K562 (cell line): ENCODE measurements at regions not wholly inside any gene's neighbourhood (a gene's known extent, or its start where the extent isn't known, plus 50 kb on each side); places are given as distances from the start of the nearest gene placed in this dataset.

Experiments used
- ATF7 ChIP-seq: fragments of 450-650 bp; IDR thresholded peaks from 2 replicates; pipeline ENCODE4 v1.7.1; 2014; ENCODE audit warnings: mild to moderate bottlenecking, moderate library complexity
- CAMTA2 ChIP-seq: fragments of 250-450 bp; sonication (Bioruptor Pico); conservative IDR thresholded peaks from 2 replicates; pipeline ENCODE4 v1.5.1; 2022
- CSDE1 ChIP-seq, 2 experiments: fragments of 450-650 bp; IDR thresholded peaks; 2 replicates each; pipeline ENCODE4 v1.6.1; 2016; ENCODE audit warnings: mild to moderate bottlenecking in 1 of 2
- FOSL1 ChIP-seq: fragments of 200-800 bp; sonication (Bioruptor generic); conservative IDR thresholded peaks from 2 replicates; pipeline ENCODE4 v1.6.1; 2016; ENCODE audit warnings: missing genetic modification characterization, missing compliant biosample characterization
- HNRNPL ChIP-seq: fragments of 200-400 bp; formaldehyde crosslinking; IDR thresholded peaks from 2 replicates; pipeline ENCODE4 v1.6.1; 2017; ENCODE audit warnings: low read depth, mild to moderate bottlenecking, low read length
- KDM1A ChIP-seq, 2 experiments: fragments of 450-650 bp; IDR thresholded peaks; 2 replicates each; pipeline ENCODE4 v1.6.1; 2016; ENCODE audit warnings: mild to moderate bottlenecking in 2 of 2
- MBD2 ChIP-seq: sonication (generic); IDR thresholded peaks from 2 replicates; pipeline ENCODE4 v1.6.1; 2016; ENCODE audit warnings: low read depth, borderline replicate concordance
- NFIC ChIP-seq: fragments of 450-650 bp; IDR thresholded peaks from 2 replicates; pipeline ENCODE4 v1.6.1; 2017; ENCODE audit warnings: mild to moderate bottlenecking, inconsistent platforms
- PHB ChIP-seq: fragments of 250-450 bp; sonication (Bioruptor Pico); IDR thresholded peaks from 2 replicates; pipeline ENCODE4 v1.5.0; 2021
- TF ChIP-seq, protein P1 (sequence below): fragments of 450-650 bp; IDR thresholded peaks from 2 replicates; pipeline ENCODE4 v1.6.1; 2018; ENCODE audit not compliant: partially characterized antibody
- TF ChIP-seq, protein P2 (sequence below): fragments of 450-650 bp; formaldehyde crosslinking; IDR thresholded peaks from 2 replicates; pipeline ENCODE4 v1.4.0; 2020; ENCODE audit warnings: mild to moderate bottlenecking, moderate library complexity
- TF ChIP-seq, protein P3 (sequence below): sonication (generic); formaldehyde crosslinking; IDR thresholded peaks from 2 replicates; pipeline ENCODE4 v1.8.1; 2023; ENCODE audit warnings: mild to moderate bottlenecking, missing genetic modification reagents
- TF ChIP-seq, protein P4 (sequence below): IDR thresholded peaks from 2 replicates; pipeline ENCODE4 v1.6.1; 2016; ENCODE audit warnings: missing genetic modification characterization, missing compliant biosample characterization
- TF ChIP-seq, protein P5 (sequence below): sonication (generic); formaldehyde crosslinking; IDR thresholded peaks from 2 replicates; pipeline ENCODE4 v1.8.1; 2023; ENCODE audit warnings: missing genetic modification reagents, mild to moderate bottlenecking, borderline replicate concordance

GRCh38 chr6:14477559-14477958 is 360.0 kb downstream of the CD83 start (continued):
- TF ChIP-seq, protein P1, sequence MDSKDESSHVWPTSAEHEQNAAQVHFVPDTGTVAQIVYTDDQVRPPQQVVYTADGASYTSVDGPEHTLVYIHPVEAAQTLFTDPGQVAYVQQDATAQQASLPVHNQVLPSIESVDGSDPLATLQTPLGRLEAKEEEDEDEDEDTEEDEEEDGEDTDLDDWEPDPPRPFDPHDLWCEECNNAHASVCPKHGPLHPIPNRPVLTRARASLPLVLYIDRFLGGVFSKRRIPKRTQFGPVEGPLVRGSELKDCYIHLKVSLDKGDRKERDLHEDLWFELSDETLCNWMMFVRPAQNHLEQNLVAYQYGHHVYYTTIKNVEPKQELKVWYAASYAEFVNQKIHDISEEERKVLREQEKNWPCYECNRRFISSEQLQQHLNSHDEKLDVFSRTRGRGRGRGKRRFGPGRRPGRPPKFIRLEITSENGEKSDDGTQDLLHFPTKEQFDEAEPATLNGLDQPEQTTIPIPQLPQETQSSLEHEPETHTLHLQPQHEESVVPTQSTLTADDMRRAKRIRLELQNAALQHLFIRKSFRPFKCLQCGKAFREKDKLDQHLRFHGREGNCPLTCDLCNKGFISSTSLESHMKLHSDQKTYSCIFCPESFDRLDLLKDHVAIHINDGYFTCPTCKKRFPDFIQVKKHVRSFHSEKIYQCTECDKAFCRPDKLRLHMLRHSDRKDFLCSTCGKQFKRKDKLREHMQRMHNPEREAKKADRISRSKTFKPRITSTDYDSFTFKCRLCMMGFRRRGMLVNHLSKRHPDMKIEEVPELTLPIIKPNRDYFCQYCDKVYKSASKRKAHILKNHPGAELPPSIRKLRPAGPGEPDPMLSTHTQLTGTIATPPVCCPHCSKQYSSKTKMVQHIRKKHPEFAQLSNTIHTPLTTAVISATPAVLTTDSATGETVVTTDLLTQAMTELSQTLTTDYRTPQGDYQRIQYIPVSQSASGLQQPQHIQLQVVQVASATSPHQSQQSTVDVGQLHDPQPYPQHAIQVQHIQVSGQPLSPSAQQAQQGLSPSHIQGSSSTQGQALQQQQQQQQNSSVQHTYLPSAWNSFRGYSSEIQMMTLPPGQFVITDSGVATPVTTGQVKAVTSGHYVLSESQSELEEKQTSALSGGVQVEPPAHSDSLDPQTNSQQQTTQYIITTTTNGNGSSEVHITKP: no peak
- TF ChIP-seq ATF7: no peak
- TF ChIP-seq, protein P2, sequence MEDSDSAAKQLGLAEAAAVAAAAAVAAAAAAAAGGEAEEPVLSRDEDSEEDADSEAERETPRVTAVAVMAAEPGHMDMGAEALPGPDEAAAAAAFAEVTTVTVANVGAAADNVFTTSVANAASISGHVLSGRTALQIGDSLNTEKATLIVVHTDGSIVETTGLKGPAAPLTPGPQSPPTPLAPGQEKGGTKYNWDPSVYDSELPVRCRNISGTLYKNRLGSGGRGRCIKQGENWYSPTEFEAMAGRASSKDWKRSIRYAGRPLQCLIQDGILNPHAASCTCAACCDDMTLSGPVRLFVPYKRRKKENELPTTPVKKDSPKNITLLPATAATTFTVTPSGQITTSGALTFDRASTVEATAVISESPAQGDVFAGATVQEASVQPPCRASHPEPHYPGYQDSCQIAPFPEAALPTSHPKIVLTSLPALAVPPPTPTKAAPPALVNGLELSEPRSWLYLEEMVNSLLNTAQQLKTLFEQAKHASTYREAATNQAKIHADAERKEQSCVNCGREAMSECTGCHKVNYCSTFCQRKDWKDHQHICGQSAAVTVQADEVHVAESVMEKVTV: no peak
- no peak for TF ChIP-seq HNRNPL
- no peak for TF ChIP-seq FOSL1
- 0 out of 4 replicates have a peak, but pooled peaks of 1 of the 2 experiments have one; percentile 17 for TF ChIP-seq CSDE1 (IDR thresholded peaks at IDR 0.05)
- TF ChIP-seq, protein P3, sequence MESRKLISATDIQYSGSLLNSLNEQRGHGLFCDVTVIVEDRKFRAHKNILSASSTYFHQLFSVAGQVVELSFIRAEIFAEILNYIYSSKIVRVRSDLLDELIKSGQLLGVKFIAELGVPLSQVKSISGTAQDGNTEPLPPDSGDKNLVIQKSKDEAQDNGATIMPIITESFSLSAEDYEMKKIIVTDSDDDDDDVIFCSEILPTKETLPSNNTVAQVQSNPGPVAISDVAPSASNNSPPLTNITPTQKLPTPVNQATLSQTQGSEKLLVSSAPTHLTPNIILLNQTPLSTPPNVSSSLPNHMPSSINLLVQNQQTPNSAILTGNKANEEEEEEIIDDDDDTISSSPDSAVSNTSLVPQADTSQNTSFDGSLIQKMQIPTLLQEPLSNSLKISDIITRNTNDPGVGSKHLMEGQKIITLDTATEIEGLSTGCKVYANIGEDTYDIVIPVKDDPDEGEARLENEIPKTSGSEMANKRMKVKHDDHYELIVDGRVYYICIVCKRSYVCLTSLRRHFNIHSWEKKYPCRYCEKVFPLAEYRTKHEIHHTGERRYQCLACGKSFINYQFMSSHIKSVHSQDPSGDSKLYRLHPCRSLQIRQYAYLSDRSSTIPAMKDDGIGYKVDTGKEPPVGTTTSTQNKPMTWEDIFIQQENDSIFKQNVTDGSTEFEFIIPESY (CRISPR knock-in tag): no peak
- TF ChIP-seq CAMTA2: no peak
- TF ChIP-seq NFIC: peak; percentile 7; the same call in 1 of the 2 replicates
- no peak for TF ChIP-seq PHB
- TF ChIP-seq KDM1A (IDR thresholded peaks at IDR 0.05): peak; percentile 74 to 80
- TF ChIP-seq, protein P4, sequence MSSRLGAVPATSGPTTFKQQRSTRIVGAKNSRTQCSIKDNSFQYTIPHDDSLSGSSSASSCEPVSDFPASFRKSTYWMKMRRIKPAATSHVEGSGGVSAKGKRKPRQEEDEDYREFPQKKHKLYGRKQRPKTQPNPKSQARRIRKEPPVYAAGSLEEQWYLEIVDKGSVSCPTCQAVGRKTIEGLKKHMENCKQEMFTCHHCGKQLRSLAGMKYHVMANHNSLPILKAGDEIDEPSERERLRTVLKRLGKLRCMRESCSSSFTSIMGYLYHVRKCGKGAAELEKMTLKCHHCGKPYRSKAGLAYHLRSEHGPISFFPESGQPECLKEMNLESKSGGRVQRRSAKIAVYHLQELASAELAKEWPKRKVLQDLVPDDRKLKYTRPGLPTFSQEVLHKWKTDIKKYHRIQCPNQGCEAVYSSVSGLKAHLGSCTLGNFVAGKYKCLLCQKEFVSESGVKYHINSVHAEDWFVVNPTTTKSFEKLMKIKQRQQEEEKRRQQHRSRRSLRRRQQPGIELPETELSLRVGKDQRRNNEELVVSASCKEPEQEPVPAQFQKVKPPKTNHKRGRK (tag): no peak
- no peak for TF ChIP-seq MBD2
- TF ChIP-seq, protein P5, sequence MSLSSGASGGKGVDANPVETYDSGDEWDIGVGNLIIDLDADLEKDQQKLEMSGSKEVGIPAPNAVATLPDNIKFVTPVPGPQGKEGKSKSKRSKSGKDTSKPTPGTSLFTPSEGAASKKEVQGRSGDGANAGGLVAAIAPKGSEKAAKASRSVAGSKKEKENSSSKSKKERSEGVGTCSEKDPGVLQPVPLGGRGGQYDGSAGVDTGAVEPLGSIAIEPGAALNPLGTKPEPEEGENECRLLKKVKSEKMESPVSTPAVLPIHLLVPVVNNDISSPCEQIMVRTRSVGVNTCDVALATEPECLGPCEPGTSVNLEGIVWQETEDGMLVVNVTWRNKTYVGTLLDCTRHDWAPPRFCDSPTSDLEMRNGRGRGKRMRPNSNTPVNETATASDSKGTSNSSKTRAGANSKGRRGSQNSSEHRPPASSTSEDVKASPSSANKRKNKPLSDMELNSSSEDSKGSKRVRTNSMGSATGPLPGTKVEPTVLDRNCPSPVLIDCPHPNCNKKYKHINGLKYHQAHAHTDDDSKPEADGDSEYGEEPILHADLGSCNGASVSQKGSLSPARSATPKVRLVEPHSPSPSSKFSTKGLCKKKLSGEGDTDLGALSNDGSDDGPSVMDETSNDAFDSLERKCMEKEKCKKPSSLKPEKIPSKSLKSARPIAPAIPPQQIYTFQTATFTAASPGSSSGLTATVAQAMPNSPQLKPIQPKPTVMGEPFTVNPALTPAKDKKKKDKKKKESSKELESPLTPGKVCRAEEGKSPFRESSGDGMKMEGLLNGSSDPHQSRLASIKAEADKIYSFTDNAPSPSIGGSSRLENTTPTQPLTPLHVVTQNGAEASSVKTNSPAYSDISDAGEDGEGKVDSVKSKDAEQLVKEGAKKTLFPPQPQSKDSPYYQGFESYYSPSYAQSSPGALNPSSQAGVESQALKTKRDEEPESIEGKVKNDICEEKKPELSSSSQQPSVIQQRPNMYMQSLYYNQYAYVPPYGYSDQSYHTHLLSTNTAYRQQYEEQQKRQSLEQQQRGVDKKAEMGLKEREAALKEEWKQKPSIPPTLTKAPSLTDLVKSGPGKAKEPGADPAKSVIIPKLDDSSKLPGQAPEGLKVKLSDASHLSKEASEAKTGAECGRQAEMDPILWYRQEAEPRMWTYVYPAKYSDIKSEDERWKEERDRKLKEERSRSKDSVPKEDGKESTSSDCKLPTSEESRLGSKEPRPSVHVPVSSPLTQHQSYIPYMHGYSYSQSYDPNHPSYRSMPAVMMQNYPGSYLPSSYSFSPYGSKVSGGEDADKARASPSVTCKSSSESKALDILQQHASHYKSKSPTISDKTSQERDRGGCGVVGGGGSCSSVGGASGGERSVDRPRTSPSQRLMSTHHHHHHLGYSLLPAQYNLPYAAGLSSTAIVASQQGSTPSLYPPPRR (CRISPR knock-in tag): no peak
